ENCODE measurements at regions not wholly inside any gene's neighbourhood (a gene's known extent, or its start where the extent isn't known, plus 50 kb on each side); places are given as distances from the start of the nearest gene placed in this dataset.
"Not testable (repeated sequence)": the region's sequence is repeated elsewhere in the genome, so short reads cannot be mapped to it uniquely, and the experiment has no call there.

- DNase-seq (ENCODE audit: low read depth in 2 of 2): no peak
Measured at GRCh38 chr13:86579662-86580061, 780.4 kb upstream of the SLITRK6 start.

- DNase-seq (ENCODE audit: low read depth in 2 of 2): no peak
Measured at GRCh38 chr13:86581706-86582105, 782.5 kb upstream of the SLITRK6 start.

GRCh38 chr13:86584301-86584700 is 785.1 kb upstream of the SLITRK6 start:
- DNase-seq (ENCODE audit: low read depth in 2 of 2): no peak

- no peak for DNase-seq (ENCODE audit: low read depth in 2 of 2)
Measured at GRCh38 chr13:86585835-86586234, 786.6 kb upstream of the SLITRK6 start.

GRCh38 chr13:86591862-86592261 is 792.6 kb upstream of the SLITRK6 start:
- DNase-seq (ENCODE audit: low read depth in 2 of 2): no peak

GRCh38 chr13:86601351-86601750 is 802.1 kb upstream of the SLITRK6 start:
- no peak for DNase-seq (ENCODE audit: low read depth in 2 of 2)

GRCh38 chr13:86606264-86606663 is 807.0 kb upstream of the SLITRK6 start:
- DNase-seq (ENCODE audit: low read depth in 2 of 2): no peak

GRCh38 chr13:86608701-86609100 is 809.5 kb upstream of the SLITRK6 start:
- no peak for DNase-seq (ENCODE audit: low read depth in 2 of 2)

- DNase-seq (ENCODE audit: low read depth in 2 of 2): no peak
Measured at GRCh38 chr13:86633346-86633745, 834.1 kb upstream of the SLITRK6 start.

GRCh38 chr13:86651171-86651570 is 852.0 kb upstream of the SLITRK6 start:
- DNase-seq (ENCODE audit: low read depth in 2 of 2): not testable (repeated sequence)

GRCh38 chr13:86653009-86653408 is 853.8 kb upstream of the SLITRK6 start:
- DNase-seq (ENCODE audit: low read depth in 2 of 2): no peak

- no peak for DNase-seq (ENCODE audit: low read depth in 2 of 2)
Measured at GRCh38 chr13:86655561-86655960, 856.3 kb upstream of the SLITRK6 start.

- no peak for DNase-seq (ENCODE audit: low read depth in 2 of 2)
Measured at GRCh38 chr13:86660090-86660489, 860.9 kb upstream of the SLITRK6 start.

- DNase-seq (ENCODE audit: low read depth in 2 of 2): no peak
Measured at GRCh38 chr13:86665842-86666241, 866.6 kb upstream of the SLITRK6 start.

- DNase-seq (ENCODE audit: low read depth in 2 of 2): no peak
Measured at GRCh38 chr13:86673931-86674431, 874.8 kb upstream of the SLITRK6 start.

- DNase-seq (ENCODE audit: low read depth in 2 of 2): no peak
Measured at GRCh38 chr13:86681223-86681622, 882.0 kb upstream of the SLITRK6 start.

- no peak for DNase-seq (ENCODE audit: low read depth in 2 of 2)
Measured at GRCh38 chr13:86684402-86684801, 885.2 kb upstream of the SLITRK6 start.

- no peak for DNase-seq (ENCODE audit: low read depth in 2 of 2)
Measured at GRCh38 chr13:86689911-86690310, 890.7 kb upstream of the SLITRK6 start.

- DNase-seq (ENCODE audit: low read depth in 2 of 2): no peak
Measured at GRCh38 chr13:86692291-86692690, 893.1 kb upstream of the SLITRK6 start.

- no peak for DNase-seq (ENCODE audit: low read depth in 2 of 2)
Measured at GRCh38 chr13:86710013-86710412, 910.8 kb upstream of the SLITRK6 start.

- DNase-seq (ENCODE audit: low read depth in 2 of 2): no peak
Measured at GRCh38 chr13:86710896-86711295, 911.7 kb upstream of the SLITRK6 start.

- no peak for DNase-seq (ENCODE audit: low read depth in 2 of 2)
Measured at GRCh38 chr13:86714495-86714894, 915.3 kb upstream of the SLITRK6 start.

- DNase-seq (ENCODE audit: low read depth in 2 of 2): no peak
Measured at GRCh38 chr13:86725105-86725504, 925.9 kb upstream of the SLITRK6 start.

GRCh38 chr13:86729206-86729605 is 930.0 kb upstream of the SLITRK6 start:
- DNase-seq (ENCODE audit: low read depth in 2 of 2): no peak

- DNase-seq (ENCODE audit: low read depth in 2 of 2): no peak
Measured at GRCh38 chr13:86731987-86732386, 932.8 kb upstream of the SLITRK6 start.

All from stimulated activated CD8-positive, alpha-beta memory T cell treated with anti-CD3 and anti-CD28 coated beads, Interleukin-2, amount 100 ng/mL, for 48 hours (primary cell).